Effector memory CD8-positive, alpha-beta T cell (primary cell): ENCODE measurements at regions not wholly inside any gene's neighbourhood (a gene's known extent, or its start where the extent isn't known, plus 50 kb on each side); places are given as distances from the start of the nearest gene placed in this dataset.
A peak's percentile ranks its signal among the peaks of the same experiment; 100 is the strongest.
"Not testable (repeated sequence)": the region's sequence is repeated elsewhere in the genome, so short reads cannot be mapped to it uniquely, and the experiment has no call there.

Experiments
- ATAC-seq: fragments of 150-1000 bp; cut with Tn5 transposase; replicated peaks from 2 replicates; pipeline ENCODE4 v1.10.0; 2021; ENCODE audit warnings: mild to moderate bottlenecking, moderate library complexity
- DNase-seq, 3 experiments: peaks; one replicate each; pipeline ENCODE4 v3.0.0; 2021
- H3K27ac Mint-ChIP-seq, 2 donors: one replicate each; pipeline ENCODE4 v1.8.0; 2022; ENCODE audit warnings: mild to moderate bottlenecking in 2 of 2, mixed read lengths in 2 of 2, moderate library complexity in 2 of 2
- H3K27me3 Mint-ChIP-seq, 2 donors: one replicate each; pipeline ENCODE4 v1.8.0; 2022; ENCODE audit warnings: mixed read lengths in 2 of 2
- H3K36me3 Mint-ChIP-seq: one replicate; pipeline ENCODE4 v1.8.0; 2022; ENCODE audit warnings: mild to moderate bottlenecking, moderate library complexity, mixed read lengths; ENCODE audit not compliant: insufficient read depth
- H3K4me1 Mint-ChIP-seq, 2 donors: one replicate each; pipeline ENCODE4 v1.8.0; 2022; ENCODE audit warnings: low read depth in 2 of 2, mixed read lengths in 2 of 2
- H3K4me3 Mint-ChIP-seq, 2 donors: one replicate each; pipeline ENCODE4 v1.8.0; 2022; ENCODE audit warnings: mild to moderate bottlenecking in 2 of 2, mixed read lengths in 2 of 2, moderate library complexity in 2 of 2
- H3K9me3 Mint-ChIP-seq, 2 donors: one replicate each; pipeline ENCODE4 v1.8.0; 2022; ENCODE audit warnings: mixed read lengths in 2 of 2

DNA sequence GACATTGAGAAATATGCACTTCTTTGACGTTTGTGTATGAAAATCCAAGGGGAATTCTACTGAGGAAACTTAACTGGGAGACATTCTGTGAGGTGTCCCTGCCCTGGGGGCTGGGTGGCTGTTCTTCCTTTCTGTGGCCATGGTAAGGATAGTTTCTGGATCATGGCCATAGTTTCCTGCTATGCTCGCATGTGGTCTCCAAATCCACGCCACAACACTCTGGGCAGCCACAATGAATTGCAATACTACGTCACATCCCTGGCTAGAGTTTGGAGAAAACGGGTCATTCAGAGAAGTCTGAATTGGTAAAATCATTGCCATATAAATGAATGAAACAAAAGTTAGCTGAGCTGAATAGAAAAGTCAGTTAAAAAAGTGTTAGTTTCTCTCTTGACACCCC is 230.6 kb downstream of the UTRN start:
- Mint-ChIP-seq H3K27me3 (no peaks in the 10 kb centered on the region), H3K36me3 (peaks cover 81% of the 10 kb centered on the region), H3K4me3 (no peak overlapping the region), H3K27ac (no peak overlapping the region), H3K4me1 (no peaks in the 10 kb centered on the region), H3K9me3 (no peaks in the 10 kb centered on the region)
- DNase-seq = no peak
- no peak for ATAC-seq

GRCh38 chr6:144519426-144519825 is 234.3 kb downstream of the UTRN start:
- peaks cover 87% of the 10 kb centered on the region for H3K36me3 Mint-ChIP-seq
- peaks cover 2 to 4% of the 10 kb centered on the region in 2 donors for H3K4me1 Mint-ChIP-seq
- H3K27ac Mint-ChIP-seq = no peak overlapping the region
- no peaks in the 10 kb centered on the region for H3K27me3 Mint-ChIP-seq
- no peak for ATAC-seq
- no peak overlapping the region for H3K4me3 Mint-ChIP-seq
- no peaks in the 10 kb centered on the region for H3K9me3 Mint-ChIP-seq
- no peak for DNase-seq

GRCh38 chr6:144528743-144529425 is 243.7 kb downstream of the UTRN start:
- Mint-ChIP-seq H3K9me3 (no peaks in the 10 kb centered on the region), H3K4me1 (peaks cover 15 to 45% of the 10 kb centered on the region in 2 donors), H3K27ac (peak overlapping the region in 1 of 2 donors; percentile 74), H3K36me3 (peaks cover 82% of the 10 kb centered on the region), H3K4me3 (no peak overlapping the region), H3K27me3 (no peaks in the 10 kb centered on the region)
- ATAC-seq = no peak
- DNase-seq = no peak

DNA sequence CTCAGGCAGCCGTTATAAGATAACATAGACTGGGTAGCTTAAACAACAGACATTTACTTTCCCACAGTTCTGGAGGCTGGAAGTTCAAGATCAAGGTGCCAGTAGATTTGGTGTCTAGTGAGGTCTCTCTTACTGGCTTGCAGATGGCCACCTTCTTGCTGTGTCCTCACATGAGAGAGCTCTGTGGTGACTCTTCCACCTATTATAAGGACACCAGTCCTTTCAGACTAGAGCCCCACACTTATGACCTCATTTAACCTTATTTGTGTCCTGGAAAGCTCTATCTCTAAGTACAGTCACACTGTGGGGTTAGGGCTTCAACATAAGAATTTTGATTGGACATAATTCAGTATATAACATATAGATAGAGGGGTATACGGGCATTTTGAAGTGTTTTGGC is 245.0 kb downstream of the UTRN start:
- Mint-ChIP-seq H3K27me3 (no peaks in the 10 kb centered on the region), H3K4me1 (peaks cover 8 to 44% of the 10 kb centered on the region in 2 donors), H3K4me3 (no peak overlapping the region), H3K36me3 (peaks cover 78% of the 10 kb centered on the region), H3K27ac (no peak overlapping the region), H3K9me3 (no peaks in the 10 kb centered on the region)
- DNase-seq = no peak
- ATAC-seq = no peak

- H3K4me1 Mint-ChIP-seq = peaks cover 2 to 27% of the 10 kb centered on the region in 2 donors
- H3K27ac Mint-ChIP-seq = not testable (repeated sequence)
- peaks cover 68% of the 10 kb centered on the region for H3K36me3 Mint-ChIP-seq
Observed at GRCh38 chr6:144532238-144532637, 247.1 kb downstream of the UTRN start.

DNA sequence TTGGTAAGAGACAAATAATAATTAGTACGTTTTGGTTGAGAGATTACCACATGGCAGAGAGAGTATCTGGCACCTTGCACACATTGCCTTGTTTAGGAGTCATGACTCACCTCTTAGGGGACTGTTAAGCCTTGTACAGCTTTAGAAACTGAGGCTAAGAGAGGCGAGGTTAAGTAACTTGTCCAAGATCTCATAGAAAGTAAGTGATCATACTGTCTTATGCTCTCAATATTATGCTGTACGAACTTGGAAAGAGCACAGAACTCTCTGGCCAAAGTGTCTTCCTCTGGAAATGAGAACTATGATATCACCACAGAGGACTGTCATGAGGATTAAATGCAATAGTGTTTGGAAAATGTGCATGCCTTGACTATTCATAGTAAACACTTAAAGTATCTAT is 249.0 kb downstream of the UTRN start:
- Mint-ChIP-seq H3K27ac (no peak overlapping the region), H3K4me3 (no peak overlapping the region), H3K9me3 (no peaks in the 10 kb centered on the region), H3K4me1 (peaks cover 2 to 18% of the 10 kb centered on the region in 2 donors), H3K27me3 (no peaks in the 10 kb centered on the region), H3K36me3 (peaks cover 65% of the 10 kb centered on the region)
- DNase-seq (no peak), ATAC-seq (no peak)

More at GRCh38 chr6:144532238-144532637, 247.1 kb downstream of the UTRN start:
- H3K27me3 Mint-ChIP-seq, DNase-seq, H3K4me3 Mint-ChIP-seq, H3K9me3 Mint-ChIP-seq, ATAC-seq: not testable (repeated sequence)

DNA sequence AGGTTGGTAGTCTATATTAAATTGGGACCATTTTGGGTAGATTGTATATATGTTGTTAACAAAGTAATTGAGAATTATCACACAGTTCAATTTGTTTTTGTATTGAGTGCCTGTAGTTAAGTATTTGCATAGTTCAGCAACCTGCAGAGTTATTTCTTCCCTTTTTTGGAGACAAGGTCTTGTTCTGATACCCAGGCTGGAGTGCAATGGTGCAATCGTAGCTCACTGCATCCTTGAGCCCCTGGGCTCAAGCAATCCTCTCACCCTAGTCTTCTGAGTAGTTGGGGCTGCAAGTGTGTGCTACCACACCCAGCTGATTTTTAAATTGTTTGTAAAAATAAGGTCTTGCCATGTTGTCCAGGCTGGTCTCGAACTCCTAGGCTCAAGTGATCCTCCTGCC is 250.5 kb downstream of the UTRN start:
- Mint-ChIP-seq H3K9me3 (no peaks in the 10 kb centered on the region), H3K4me1 (peaks cover 0 to 11% of the 10 kb centered on the region in 2 donors), H3K36me3 (peaks cover 70% of the 10 kb centered on the region), H3K27me3 (no peaks in the 10 kb centered on the region), H3K27ac (peak overlapping the region in 1 of 2 donors; percentile 54), H3K4me3 (no peak overlapping the region)
- DNase-seq (no peak), ATAC-seq (no peak)

- no peaks in the 10 kb centered on the region for H3K27me3 Mint-ChIP-seq
- ATAC-seq = no peak
- no peak overlapping the region for H3K4me3 Mint-ChIP-seq
- H3K9me3 Mint-ChIP-seq = no peaks in the 10 kb centered on the region
- H3K4me1 Mint-ChIP-seq = peaks cover 0 to 10% of the 10 kb centered on the region in 2 donors
- H3K27ac Mint-ChIP-seq = peak overlapping the region in 1 of 2 donors; percentile 54
- H3K36me3 Mint-ChIP-seq = peaks cover 68% of the 10 kb centered on the region
- no peak for DNase-seq
Observed at GRCh38 chr6:144536079-144536478, 250.9 kb downstream of the UTRN start.

DNA sequence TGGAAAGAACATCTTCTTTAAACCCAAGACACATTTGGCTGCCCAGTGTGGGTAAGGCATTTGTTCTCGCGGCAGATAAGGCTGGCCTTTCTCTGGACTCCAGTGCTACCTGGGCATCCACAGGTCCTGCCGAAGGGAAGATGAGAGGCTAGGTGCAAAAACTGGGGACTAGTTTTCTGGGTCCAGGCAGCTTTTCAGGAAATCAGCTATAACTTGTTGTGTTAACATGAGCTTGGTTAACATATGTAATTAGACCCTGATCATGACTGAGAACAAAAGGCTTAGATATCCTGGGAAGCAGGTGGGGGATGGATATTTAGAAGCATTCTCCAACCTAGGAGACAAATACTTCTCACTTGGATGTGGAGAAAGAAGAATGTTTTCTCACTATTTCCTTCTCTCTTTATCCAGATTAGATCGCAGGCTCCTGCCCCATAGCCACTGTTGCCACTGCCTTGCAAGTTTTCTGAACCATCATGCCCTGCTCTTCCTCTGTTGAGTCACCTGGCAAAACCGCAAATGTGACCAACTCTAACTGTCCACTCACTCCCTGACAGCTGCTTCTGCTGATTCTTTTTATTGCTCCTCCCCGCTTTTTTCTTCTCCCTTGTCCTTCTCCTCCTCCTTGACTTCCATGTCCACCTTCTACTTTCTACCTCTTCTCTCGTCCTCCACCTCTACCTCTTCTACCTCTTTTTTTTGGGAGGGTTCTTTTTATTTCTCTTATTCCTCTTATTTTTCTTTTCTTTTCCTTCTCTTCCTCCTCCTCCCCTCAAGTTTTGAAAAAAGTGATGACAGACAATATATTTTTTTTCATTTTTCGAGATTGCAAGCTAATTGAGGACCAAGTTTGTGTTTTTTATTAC is 258.1 kb downstream of the UTRN start:
- Mint-ChIP-seq H3K27ac (peak overlapping the region in 1 of 2 donors; percentile 89), H3K9me3 (no peaks in the 10 kb centered on the region), H3K4me3 (no peak overlapping the region), H3K4me1 (peaks cover 8 to 28% of the 10 kb centered on the region in 2 donors), H3K27me3 (no peaks in the 10 kb centered on the region), H3K36me3 (peaks cover 84% of the 10 kb centered on the region)
- ATAC-seq (no peak), DNase-seq (no peak)

DNA sequence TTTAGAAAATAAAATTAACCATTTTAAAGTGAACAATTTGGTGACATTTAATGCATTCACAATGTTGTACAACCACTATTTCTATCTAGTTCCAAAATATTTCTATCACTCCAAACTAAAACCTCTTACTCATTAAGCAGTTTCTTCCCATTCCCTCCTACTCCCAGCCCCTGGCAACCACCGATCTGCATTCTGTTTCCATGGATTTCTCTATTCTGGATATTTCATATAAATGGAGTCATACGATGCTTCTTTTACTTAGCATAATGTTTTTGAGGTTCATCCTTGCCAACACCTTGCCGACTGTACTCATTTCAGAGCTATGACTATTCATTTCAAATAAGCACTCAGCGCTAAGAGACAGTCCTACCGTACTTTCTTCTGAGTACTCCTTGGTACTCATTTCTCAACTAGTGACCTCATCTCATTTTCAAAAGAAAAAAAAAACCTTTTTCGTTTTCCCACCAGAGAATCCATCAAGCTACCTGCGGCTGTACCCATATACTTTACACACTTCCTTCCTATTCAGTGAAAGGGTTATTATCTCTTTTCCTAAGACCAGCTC is 259.2 kb downstream of the UTRN start:
- DNase-seq = no peak
- Mint-ChIP-seq H3K4me3 (no peak overlapping the region), H3K36me3 (peaks cover 84% of the 10 kb centered on the region), H3K27me3 (no peaks in the 10 kb centered on the region), H3K9me3 (no peaks in the 10 kb centered on the region), H3K4me1 (peaks cover 8 to 28% of the 10 kb centered on the region in 2 donors), H3K27ac (peak overlapping the region; percentile 18 to 89)
- ATAC-seq = no peak

GRCh38 chr6:144546807-144547206 is 261.7 kb downstream of the UTRN start:
- no peaks in the 10 kb centered on the region for H3K27me3 Mint-ChIP-seq
- no peaks in the 10 kb centered on the region for H3K9me3 Mint-ChIP-seq
- peaks cover 9 to 24% of the 10 kb centered on the region in 2 donors for H3K4me1 Mint-ChIP-seq
- H3K4me3 Mint-ChIP-seq = no peak overlapping the region
- no peak overlapping the region for H3K27ac Mint-ChIP-seq
- ATAC-seq = no peak
- DNase-seq = no peak
- H3K36me3 Mint-ChIP-seq = peaks cover 83% of the 10 kb centered on the region

DNA sequence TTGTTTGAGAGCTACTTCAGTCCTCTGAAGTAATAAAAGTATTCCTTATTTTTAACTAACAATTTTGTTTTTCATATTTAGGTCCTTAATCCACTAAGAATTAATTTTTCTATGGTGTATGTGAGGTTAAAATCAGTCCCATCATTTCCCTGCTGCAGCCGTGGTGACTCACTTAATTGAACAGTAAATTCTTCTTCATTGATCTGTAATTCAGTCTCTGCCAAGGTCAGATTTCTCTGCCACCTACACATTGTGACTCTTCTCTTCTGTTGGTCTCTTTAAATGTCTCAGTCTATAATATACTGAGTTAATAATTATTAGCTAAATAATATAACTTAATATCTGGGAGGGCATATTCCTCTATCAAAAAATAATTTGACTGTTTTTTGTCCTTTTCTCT is 262.3 kb downstream of the UTRN start:
- Mint-ChIP-seq H3K9me3 (no peaks in the 10 kb centered on the region), H3K27ac (no peak overlapping the region), H3K36me3 (peaks cover 85% of the 10 kb centered on the region), H3K4me1 (peaks cover 7 to 18% of the 10 kb centered on the region in 2 donors), H3K27me3 (no peaks in the 10 kb centered on the region), H3K4me3 (no peak overlapping the region)
- ATAC-seq (no peak), DNase-seq (no peak)

- peaks cover 85% of the 10 kb centered on the region for H3K36me3 Mint-ChIP-seq
- no peak overlapping the region for H3K27ac Mint-ChIP-seq
- DNase-seq (no peak), ATAC-seq (no peak)
- H3K9me3 Mint-ChIP-seq = no peaks in the 10 kb centered on the region
- H3K4me3 Mint-ChIP-seq = no peak overlapping the region
- no peaks in the 10 kb centered on the region for H3K27me3 Mint-ChIP-seq
- H3K4me1 Mint-ChIP-seq = peaks cover 7 to 14% of the 10 kb centered on the region in 2 donors
Observed at GRCh38 chr6:144548536-144548935, 263.4 kb downstream of the UTRN start.
